Activated CD4-positive, alpha-beta T cell treated with anti-CD3 and anti-CD28 coated beads, Interleukin-2, amount 10 ng/mL, durations not matched to agents 24 days and 14 days (primary cell): ENCODE measurements at regions not wholly inside any gene's neighbourhood (a gene's known extent, or its start where the extent isn't known, plus 50 kb on each side); places are given as distances from the start of the nearest gene placed in this dataset.
A peak's percentile ranks its signal among the peaks of the same experiment; 100 is the strongest.

Source experiments
- DNase-seq: peaks from one replicate; pipeline ENCODE4 v3.0.0; 2022
- H3K27ac Mint-ChIP-seq: one replicate; pipeline ENCODE4 v1.8.0; 2022; ENCODE audit warnings: mild to moderate bottlenecking, mixed read lengths
- H3K27me3 Mint-ChIP-seq: one replicate; pipeline ENCODE4 v1.8.0; 2022; ENCODE audit warnings: mixed read lengths
- H3K36me3 Mint-ChIP-seq: one replicate; pipeline ENCODE4 v1.8.0; 2022; ENCODE audit warnings: low read depth, mild to moderate bottlenecking, mixed read lengths
- H3K4me1 Mint-ChIP-seq: one replicate; pipeline ENCODE4 v1.8.0; 2021; ENCODE audit warnings: mixed read lengths
- H3K4me3 Mint-ChIP-seq: one replicate; pipeline ENCODE4 v1.8.0; 2022; ENCODE audit warnings: mild to moderate bottlenecking, moderate library complexity, mixed read lengths
- H3K9me3 Mint-ChIP-seq: one replicate; pipeline ENCODE4 v1.8.0; 2021; ENCODE audit warnings: mixed read lengths
- intact Hi-C: fragments of 100-400 bp; cut with micrococcal nuclease; formaldehyde crosslinking; loops from one replicate; pipeline ENCODE4 v1.15.1; 2023

GRCh38 chr2:219959471-219959870 lies 332.0 kb downstream of the SLC4A3 start:
- peak; percentile 21 for DNase-seq
- no peaks in the 10 kb centered on the region for H3K36me3 Mint-ChIP-seq
- H3K9me3 Mint-ChIP-seq, result no peaks in the 10 kb centered on the region
- H3K4me1 Mint-ChIP-seq, result no peaks in the 10 kb centered on the region
- H3K27me3 Mint-ChIP-seq, result no peaks in the 10 kb centered on the region
- intact Hi-C loops, result no loop called here
- no peak overlapping the region for H3K4me3 Mint-ChIP-seq
- no peak overlapping the region for H3K27ac Mint-ChIP-seq

- Mint-ChIP-seq H3K4me3 (no peak overlapping the region), H3K9me3 (no peaks in the 10 kb centered on the region), H3K27ac (no peak overlapping the region), H3K36me3 (no peaks in the 10 kb centered on the region), H3K4me1 (no peaks in the 10 kb centered on the region), H3K27me3 (no peaks in the 10 kb centered on the region)
- peak; percentile 34 for DNase-seq
- intact Hi-C loops, result no loop called here
Measured at GRCh38 chr2:219961947-219962498, 334.6 kb downstream of the SLC4A3 start.

- peak; percentile 6 for DNase-seq
- H3K27me3 Mint-ChIP-seq, result no peaks in the 10 kb centered on the region
- no peaks in the 10 kb centered on the region for H3K9me3 Mint-ChIP-seq
- intact Hi-C loops, result no loop called here
- no peak overlapping the region for H3K4me3 Mint-ChIP-seq
- no peaks in the 10 kb centered on the region for H3K36me3 Mint-ChIP-seq
- no peaks in the 10 kb centered on the region for H3K4me1 Mint-ChIP-seq
- H3K27ac Mint-ChIP-seq, result no peak overlapping the region
Measured at GRCh38 chr2:219962801-219963200, 335.4 kb downstream of the SLC4A3 start.

- no peaks in the 10 kb centered on the region for H3K9me3 Mint-ChIP-seq
- H3K36me3 Mint-ChIP-seq, result no peaks in the 10 kb centered on the region
Measured at GRCh38 chr2:219965287-219966194, 338.1 kb downstream of the SLC4A3 start.

GRCh38 chr2:219967247-219968245 lies 340.1 kb downstream of the SLC4A3 start:
- H3K4me1 Mint-ChIP-seq, result no peaks in the 10 kb centered on the region
- H3K4me3 Mint-ChIP-seq, result no peak overlapping the region
- no peak overlapping the region for H3K27ac Mint-ChIP-seq
- H3K27me3 Mint-ChIP-seq, result no peaks in the 10 kb centered on the region
- DNase-seq, result no peak
- no peaks in the 10 kb centered on the region for H3K36me3 Mint-ChIP-seq
- intact Hi-C loops, result no loop called here
- no peaks in the 10 kb centered on the region for H3K9me3 Mint-ChIP-seq

More at GRCh38 chr2:219965287-219966194, 338.1 kb downstream of the SLC4A3 start:
- Mint-ChIP-seq H3K4me3 (no peak overlapping the region), H3K4me1 (no peaks in the 10 kb centered on the region), H3K27me3 (no peaks in the 10 kb centered on the region), H3K27ac (no peak overlapping the region)
- DNase-seq, result no peak
- intact Hi-C loops, result no loop called here

GRCh38 chr2:219968685-219969345 lies 341.4 kb downstream of the SLC4A3 start:
- intact Hi-C loops, result no loop called here
- no peaks in the 10 kb centered on the region for H3K4me1 Mint-ChIP-seq
- H3K36me3 Mint-ChIP-seq, result no peaks in the 10 kb centered on the region
- no peak overlapping the region for H3K27ac Mint-ChIP-seq
- no peaks in the 10 kb centered on the region for H3K9me3 Mint-ChIP-seq
- no peaks in the 10 kb centered on the region for H3K27me3 Mint-ChIP-seq
- DNase-seq, result no peak
- H3K4me3 Mint-ChIP-seq, result no peak overlapping the region

- Mint-ChIP-seq H3K4me1 (no peaks in the 10 kb centered on the region), H3K27ac (no peak overlapping the region), H3K4me3 (no peak overlapping the region), H3K9me3 (no peaks in the 10 kb centered on the region), H3K27me3 (no peaks in the 10 kb centered on the region), H3K36me3 (no peaks in the 10 kb centered on the region)
- no peak for DNase-seq
- intact Hi-C loops, result no loop called here
Measured at GRCh38 chr2:219969508-219969907, 342.1 kb downstream of the SLC4A3 start.

- H3K36me3 Mint-ChIP-seq, result no peaks in the 10 kb centered on the region
- no peaks in the 10 kb centered on the region for H3K9me3 Mint-ChIP-seq
- H3K4me3 Mint-ChIP-seq, result no peak overlapping the region
- H3K4me1 Mint-ChIP-seq, result no peaks in the 10 kb centered on the region
- DNase-seq, result no peak
- no peak overlapping the region for H3K27ac Mint-ChIP-seq
- no peaks in the 10 kb centered on the region for H3K27me3 Mint-ChIP-seq
- intact Hi-C loops, result no loop called here
Measured at GRCh38 chr2:219973136-219973535, 345.7 kb downstream of the SLC4A3 start.

GRCh38 chr2:219976871-219977270 lies 349.4 kb downstream of the SLC4A3 start:
- no peaks in the 10 kb centered on the region for H3K9me3 Mint-ChIP-seq
- no peak overlapping the region for H3K27ac Mint-ChIP-seq
- DNase-seq, result no peak
- H3K27me3 Mint-ChIP-seq, result no peaks in the 10 kb centered on the region
- H3K36me3 Mint-ChIP-seq, result no peaks in the 10 kb centered on the region
- intact Hi-C loops, result no loop called here
- H3K4me3 Mint-ChIP-seq, result no peak overlapping the region
- H3K4me1 Mint-ChIP-seq, result no peaks in the 10 kb centered on the region

- H3K27me3 Mint-ChIP-seq, result no peaks in the 10 kb centered on the region
- H3K9me3 Mint-ChIP-seq, result no peaks in the 10 kb centered on the region
- no peak overlapping the region for H3K4me3 Mint-ChIP-seq
- no peak overlapping the region for H3K27ac Mint-ChIP-seq
- H3K36me3 Mint-ChIP-seq, result no peaks in the 10 kb centered on the region
- DNase-seq, result no peak
- H3K4me1 Mint-ChIP-seq, result no peaks in the 10 kb centered on the region
- intact Hi-C loops, result no loop called here
Measured at GRCh38 chr2:219980638-219981037, 353.2 kb downstream of the SLC4A3 start.

- intact Hi-C loops, result no loop called here
- H3K4me3 Mint-ChIP-seq, result no peak overlapping the region
- no peak for DNase-seq
- H3K4me1 Mint-ChIP-seq, result no peaks in the 10 kb centered on the region
- H3K36me3 Mint-ChIP-seq, result no peaks in the 10 kb centered on the region
- no peaks in the 10 kb centered on the region for H3K9me3 Mint-ChIP-seq
- H3K27me3 Mint-ChIP-seq, result no peaks in the 10 kb centered on the region
- H3K27ac Mint-ChIP-seq, result no peak overlapping the region
Measured at GRCh38 chr2:219983836-219984235, 356.4 kb downstream of the SLC4A3 start.

- intact Hi-C loops, result no loop called here
- Mint-ChIP-seq H3K9me3 (no peaks in the 10 kb centered on the region), H3K4me1 (no peaks in the 10 kb centered on the region), H3K27ac (no peak overlapping the region), H3K27me3 (no peaks in the 10 kb centered on the region), H3K36me3 (no peaks in the 10 kb centered on the region), H3K4me3 (no peak overlapping the region)
- DNase-seq, result no peak
Measured at GRCh38 chr2:219985017-219985416, 357.6 kb downstream of the SLC4A3 start.

- H3K36me3 Mint-ChIP-seq, result no peaks in the 10 kb centered on the region
- no peaks in the 10 kb centered on the region for H3K9me3 Mint-ChIP-seq
- no peak for DNase-seq
- no peak overlapping the region for H3K4me3 Mint-ChIP-seq
- H3K27ac Mint-ChIP-seq, result no peak overlapping the region
- no peaks in the 10 kb centered on the region for H3K27me3 Mint-ChIP-seq
- H3K4me1 Mint-ChIP-seq, result no peaks in the 10 kb centered on the region
- intact Hi-C loops, result no loop called here
Measured at GRCh38 chr2:219987830-219988229, 360.4 kb downstream of the SLC4A3 start.
